ENCODE measurements at regions not wholly inside any gene's neighbourhood (a gene's known extent, or its start where the extent isn't known, plus 50 kb on each side); places are given as distances from the start of the nearest gene placed in this dataset.

GRCh38 chr18:55875371-55875901, 287.4 kb upstream of the TCF4 start:
- peak; percentile 83 for DNase-seq

GRCh38 chr18:55869556-55870501, 281.8 kb upstream of the TCF4 start:
- DNase-seq: peak; percentile 78

- DNase-seq: no peak
Measured at GRCh38 chr18:55868909-55869308, 280.9 kb upstream of the TCF4 start.

- no peak for DNase-seq
Measured at GRCh38 chr18:55866886-55867285, 278.9 kb upstream of the TCF4 start.

GRCh38 chr18:55866006-55866405, 278.0 kb upstream of the TCF4 start:
- no peak for DNase-seq

- DNase-seq: peak; percentile 60
Measured at GRCh38 chr18:55864281-55864680, 276.3 kb upstream of the TCF4 start.

DNA sequence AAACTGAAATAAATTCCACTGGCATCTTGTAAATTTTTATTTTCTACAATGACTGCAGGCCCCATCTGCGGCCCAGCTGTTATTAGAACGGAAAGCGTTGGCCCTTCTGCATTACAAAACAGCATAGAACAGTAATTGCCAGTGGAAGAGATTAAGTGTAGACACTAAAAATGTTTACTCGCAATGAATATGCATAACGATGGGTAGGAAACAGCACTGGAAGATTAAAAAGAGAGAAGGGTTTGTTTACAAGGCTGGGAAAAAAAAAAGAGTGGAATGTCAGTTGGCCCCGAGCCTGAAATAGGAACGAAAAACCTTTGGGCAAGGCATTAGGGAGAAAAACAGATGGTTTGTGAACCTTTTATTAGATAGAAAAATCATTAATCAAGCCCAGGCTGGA, 275.9 kb upstream of the TCF4 start:
- peak; percentile 84 for DNase-seq

DNA sequence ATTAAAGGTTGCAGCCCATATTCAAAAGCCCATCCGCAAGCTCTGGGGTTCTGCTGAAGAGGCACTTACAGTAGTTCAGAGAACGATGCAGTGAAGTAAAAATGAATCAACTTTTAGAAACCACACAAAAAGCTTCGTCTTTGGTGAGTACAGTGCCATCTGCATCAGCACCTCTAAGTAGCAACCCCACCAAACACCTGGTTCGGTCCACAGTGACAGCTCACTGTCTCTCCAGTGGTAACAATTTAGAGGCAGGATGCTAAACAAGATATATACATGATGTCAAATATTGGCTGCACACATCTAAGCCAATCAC, 275.4 kb upstream of the TCF4 start:
- peak; percentile 44 for DNase-seq

DNA sequence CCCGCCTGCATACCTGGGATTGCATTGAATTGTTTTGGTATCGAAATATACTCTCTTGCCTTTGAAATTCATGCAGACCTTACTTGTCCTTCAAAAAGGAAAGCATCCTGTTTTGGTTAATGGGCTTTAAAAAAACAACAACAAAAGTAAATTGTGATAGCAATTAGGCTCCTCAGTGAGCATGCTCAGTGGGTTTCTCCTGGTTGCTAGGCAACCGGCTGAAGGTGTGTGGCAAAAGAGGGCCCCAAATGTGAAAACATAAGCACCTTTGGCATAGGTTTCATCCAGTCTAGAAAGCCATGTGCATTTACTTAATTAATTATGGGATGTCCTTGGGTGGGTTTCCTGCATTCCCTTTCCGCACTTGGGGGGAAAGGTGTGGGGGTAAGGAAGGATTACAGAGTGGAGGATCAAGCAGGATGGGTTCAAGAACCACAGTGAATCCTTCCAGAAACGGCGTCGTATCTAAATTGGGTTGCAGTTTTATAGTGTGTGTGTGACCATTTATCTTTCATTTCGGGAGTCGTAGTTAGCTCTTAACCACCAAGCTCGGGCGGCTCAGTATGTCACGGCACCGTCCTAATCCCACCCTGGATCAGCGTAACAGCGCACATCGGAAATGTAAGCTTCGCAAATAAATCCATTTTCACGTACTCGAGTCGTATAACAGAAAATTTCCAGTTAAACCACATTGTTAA, 274.9 kb upstream of the TCF4 start:
- DNase-seq: no peak

DNA sequence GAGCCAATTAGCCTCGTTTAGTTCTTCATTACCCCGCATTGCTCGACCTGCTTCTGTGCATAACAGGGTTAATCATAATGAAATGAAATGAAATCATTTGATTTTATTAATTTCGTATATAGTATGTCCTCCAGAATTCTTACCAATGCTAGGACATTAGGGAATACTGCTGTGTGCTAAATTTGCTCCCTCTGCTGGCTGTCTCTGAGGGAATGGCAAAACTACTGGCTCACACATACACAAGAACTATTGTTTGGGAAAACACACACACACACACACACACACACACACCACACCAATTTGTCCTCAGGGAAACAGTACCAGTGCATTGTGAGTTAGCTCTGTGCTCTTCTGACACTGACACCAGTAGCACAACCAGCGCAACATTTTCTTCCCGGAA, 273.3 kb upstream of the TCF4 start:
- DNase-seq: peak; percentile 52

GRCh38 chr18:55858661-55859515, 270.9 kb upstream of the TCF4 start:
- DNase-seq: peak; percentile 53

- no peak for DNase-seq
Measured at GRCh38 chr18:55857956-55858355, 270.0 kb upstream of the TCF4 start.

DNA sequence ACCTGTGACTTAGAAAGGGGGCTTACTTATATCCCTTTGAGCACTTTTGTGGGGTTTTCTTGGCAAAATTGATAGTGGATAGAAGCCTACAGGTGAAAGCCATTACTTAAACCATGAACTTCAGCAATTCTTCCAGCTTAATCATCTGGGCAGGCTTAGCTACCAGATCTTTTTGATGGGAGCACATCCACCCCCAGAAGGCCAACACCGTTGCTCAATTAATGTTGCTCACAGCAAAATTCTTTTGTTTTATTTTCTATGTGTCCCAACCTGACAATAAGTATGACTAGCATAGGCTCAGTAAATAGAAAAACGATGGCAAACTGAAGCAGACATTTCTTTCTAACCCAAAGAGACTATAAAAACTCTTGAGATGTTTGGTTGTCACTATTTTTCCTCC, 269.4 kb upstream of the TCF4 start:
- no peak for DNase-seq

GRCh38 chr18:55856679-55857078, 268.7 kb upstream of the TCF4 start:
- no peak for DNase-seq

GRCh38 chr18:55856229-55856628, 268.2 kb upstream of the TCF4 start:
- no peak for DNase-seq

- DNase-seq: no peak
Measured at GRCh38 chr18:55853268-55853667, 265.3 kb upstream of the TCF4 start.

DNA sequence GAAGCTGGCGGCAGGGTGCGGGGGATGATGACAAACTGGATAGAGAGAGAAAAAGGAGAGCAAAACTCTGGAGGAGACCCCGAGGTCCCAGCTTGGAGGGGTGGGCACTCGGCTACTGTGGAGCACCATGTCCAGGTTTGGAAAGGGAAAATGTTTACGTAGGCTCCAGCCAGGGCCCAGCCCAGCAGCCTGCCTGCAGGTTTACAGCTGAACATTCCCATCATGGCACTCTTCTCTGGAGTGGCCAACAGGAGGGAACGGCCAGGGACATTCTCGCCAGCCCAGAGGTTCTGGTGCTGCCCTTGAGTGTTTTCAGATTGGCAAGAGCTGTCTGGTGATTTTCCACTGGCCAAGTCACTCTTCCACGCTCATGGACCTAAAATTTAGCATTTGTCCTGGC, 262.9 kb upstream of the TCF4 start:
- no peak for DNase-seq

GRCh38 chr18:55849391-55849790, 261.4 kb upstream of the TCF4 start:
- DNase-seq: peak; percentile 72

DNA sequence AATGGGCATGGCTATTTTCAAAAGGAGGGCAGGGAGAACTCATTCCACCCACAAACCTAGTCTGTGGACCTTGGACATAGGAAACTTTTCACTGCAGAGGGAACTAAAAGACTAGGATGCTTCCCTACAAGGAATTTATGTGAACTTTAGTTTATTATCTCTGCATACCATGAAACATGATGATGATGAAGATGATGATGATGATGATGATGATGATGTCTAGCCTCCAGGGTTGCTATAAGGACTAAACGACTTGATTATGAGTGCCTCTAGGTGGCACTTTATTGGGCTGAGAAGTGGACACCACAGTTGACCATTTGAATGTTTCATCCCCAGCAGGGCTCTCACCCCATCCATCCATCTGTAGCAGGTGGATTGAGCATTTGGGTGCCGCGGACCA, 260.0 kb upstream of the TCF4 start:
- no peak for DNase-seq

DNA sequence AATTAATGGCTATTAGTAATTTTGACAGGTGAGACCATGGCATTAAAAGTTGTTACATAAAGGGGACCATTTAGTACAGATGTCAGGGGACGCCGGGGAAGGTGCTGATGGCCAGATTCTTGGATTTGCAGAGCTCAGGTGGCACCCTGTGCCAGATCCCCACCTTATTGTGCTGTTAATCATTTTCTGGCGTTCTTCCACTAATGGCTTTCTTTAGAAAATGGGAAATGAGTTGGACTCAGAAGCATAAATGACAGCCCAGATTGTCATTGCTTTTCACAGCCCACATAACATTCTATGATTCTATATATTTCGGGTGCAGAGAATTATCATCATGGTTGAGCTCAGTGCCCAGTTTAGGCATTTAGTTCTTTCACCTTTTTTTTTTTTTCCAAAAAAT, 257.2 kb upstream of the TCF4 start:
- no peak for DNase-seq

GRCh38 chr18:55844382-55844781, 256.4 kb upstream of the TCF4 start:
- peak; percentile 39 for DNase-seq

- no peak for DNase-seq
Measured at GRCh38 chr18:55841314-55841713, 253.3 kb upstream of the TCF4 start.
